H1 (cell line): ENCODE measurements at regions not wholly inside any gene's neighbourhood (a gene's known extent, or its start where the extent isn't known, plus 50 kb on each side); places are given as distances from the start of the nearest gene placed in this dataset.

Source experiments
- CTCF ChIA-PET: fragments of 300-600 bp; sonication (Branson Sonifier 250); formaldehyde crosslinking; loops from one replicate; lab custom pipeline; 2021; ENCODE audit not compliant: partially characterized antibody; lab: Charles Lee
- POLR2A ChIA-PET: fragments of 300-600 bp; sonication (Branson Sonifier 250); formaldehyde crosslinking; loops from one replicate; lab custom pipeline; 2021; ENCODE audit warnings: inconsistent platforms; ENCODE audit not compliant: partially characterized antibody; lab: Charles Lee
- DNase-seq, 2 experiments: peaks; one replicate each; pipeline versions ENCODE4 v3.0.0 to v3.0.0-alpha.2; 2010 to 2022; ENCODE audit warnings: low spot score in 2 of 2, low read depth in 1 of 2, mixed read lengths in 1 of 2
- FAIRE-seq: peaks from 2 replicates; lab custom pipeline; 2011; peaks lifted over from hg19 to GRCh38; lab: Jason Lieb, UNC
- H2AFZ ChIP-seq: 2 replicates; pipeline ENCODE4 v1.8.1; 2012; ENCODE audit warnings: low read length, inconsistent platforms
- H2AK5ac ChIP-seq: 2 replicates; pipeline ENCODE4 v1.6.1; 2013; ENCODE audit warnings: low read depth, low read length
- H2BK120ac ChIP-seq: replicated peaks from 2 replicates; pipeline ENCODE3; 2013; ENCODE audit warnings: low read depth, low read length, inconsistent platforms
- H2BK12ac ChIP-seq: 2 replicates; pipeline ENCODE4 v1.6.1; 2013; ENCODE audit warnings: low read depth, low read length
- H2BK15ac ChIP-seq: 2 replicates; pipeline ENCODE4 v1.6.1; 2013; ENCODE audit warnings: low read length
- H2BK20ac ChIP-seq: 2 replicates; pipeline ENCODE4 v1.6.1; 2013; ENCODE audit warnings: low read length
- H2BK5ac ChIP-seq: 2 replicates; pipeline ENCODE4 v1.6.1; 2013; ENCODE audit warnings: low read depth, low read length
- H3K14ac ChIP-seq: 2 replicates; pipeline ENCODE4 v1.6.1; 2013; ENCODE audit warnings: inconsistent platforms; ENCODE audit not compliant: insufficient read length
- H3K18ac ChIP-seq: 2 replicates; pipeline ENCODE4 v1.6.1; 2013; ENCODE audit warnings: low read length; ENCODE audit errors: extremely low read depth
- H3K23ac ChIP-seq: 2 replicates; pipeline ENCODE4 v1.6.1; 2013; ENCODE audit warnings: inconsistent platforms; ENCODE audit not compliant: insufficient read length
- H3K23me2 ChIP-seq: 2 replicates; pipeline ENCODE4 v1.6.1; 2013; ENCODE audit warnings: low read depth, low read length
- H3K27ac ChIP-seq: 2 replicates; pipeline ENCODE4 v1.6.1; 2011; ENCODE audit warnings: low read depth, low read length, inconsistent platforms
- H3K27me3 ChIP-seq, 4 experiments: replicated peaks in 1 of 4; 1 replicate in 1 of 4; 2 replicates in 3 of 4; pipeline versions ENCODE4 v1.6.1 to v1.8.1; 2011 to 2013; ENCODE audit warnings: low read length in 3 of 4, mild to moderate bottlenecking in 3 of 4, inconsistent platforms in 2 of 4, mixed read lengths in 2 of 4, moderate library complexity in 1 of 4; ENCODE audit not compliant: control insufficient read depth in 3 of 4, insufficient read depth in 3 of 4; ENCODE audit errors: extremely low read depth in 1 of 4
- H3K36me3 ChIP-seq, 4 experiments: 2 replicates each; pipeline versions ENCODE4 v1.6.1 to v1.8.1; 2011 to 2013; ENCODE audit warnings: mild to moderate bottlenecking in 4 of 4, low read length in 3 of 4, moderate library complexity in 2 of 4, control low read depth in 1 of 4, inconsistent platforms in 1 of 4; ENCODE audit not compliant: insufficient read depth in 4 of 4, control insufficient read depth in 2 of 4
- H3K4ac ChIP-seq: replicated peaks from 2 replicates; pipeline ENCODE3; 2013; ENCODE audit warnings: low read length, low read depth, mixed read lengths, inconsistent platforms; ENCODE audit not compliant: insufficient read length
- H3K4me1 ChIP-seq, 4 experiments: replicated peaks in 1 of 4; 1 replicate in 1 of 4; 2 replicates in 3 of 4; pipeline versions ENCODE4 v1.6.1 to v1.8.1; 2011 to 2013; ENCODE audit warnings: low read length in 3 of 4, inconsistent platforms in 2 of 4, mixed read lengths in 1 of 4; ENCODE audit not compliant: insufficient read depth in 4 of 4, control insufficient read depth in 3 of 4
- H3K4me2 ChIP-seq, 2 experiments: 2 replicates each; pipeline versions ENCODE4 v1.6.1 to v1.8.1; 2011 to 2013; ENCODE audit warnings: low read depth in 2 of 2, low read length in 2 of 2, control low read depth in 1 of 2, inconsistent platforms in 1 of 2, mild to moderate bottlenecking in 1 of 2; ENCODE audit not compliant: insufficient read depth in 1 of 2
- H3K4me3 ChIP-seq, 4 experiments: fragments of 200-600, 300-600 bp in 1 of 4; sonication (generic), shearing (Covaris generic), sonication (Bioruptor Twin) in 1 of 4; 2 replicates each; pipeline versions ENCODE4 v1.5.1 to v1.8.1; 2011 to 2016; ENCODE audit warnings: low read length in 4 of 4, low read depth in 3 of 4, control low read depth in 2 of 4, inconsistent platforms in 2 of 4, mild to moderate bottlenecking in 2 of 4, mixed read lengths in 1 of 4, moderate library complexity in 1 of 4; ENCODE audit not compliant: insufficient read depth in 2 of 4; ENCODE audit errors: extremely low read depth in 1 of 4
- H3K56ac ChIP-seq: replicated peaks from 2 replicates; pipeline ENCODE3; 2013; ENCODE audit warnings: low read depth, mild to moderate bottlenecking, mixed read lengths, low read length, inconsistent platforms; ENCODE audit not compliant: insufficient read length
- H3K79me1 ChIP-seq: 2 replicates; pipeline ENCODE4 v1.6.1; 2013; ENCODE audit warnings: low read depth, low read length, control low read depth
- H3K79me2 ChIP-seq, 2 experiments: 2 replicates each; pipeline versions ENCODE4 v1.6.1 to v1.8.1; 2012 to 2013; ENCODE audit warnings: low read length in 2 of 2, mild to moderate bottlenecking in 2 of 2, inconsistent platforms in 1 of 2; ENCODE audit not compliant: insufficient read depth in 2 of 2, control insufficient read depth in 1 of 2
- H3K9ac ChIP-seq, 4 experiments: replicated peaks in 1 of 4; 1 replicate in 1 of 4; 2 replicates in 3 of 4; pipeline versions ENCODE4 v1.6.1 to v1.8.1; 2011 to 2013; ENCODE audit warnings: low read depth in 3 of 4, low read length in 3 of 4, control low read depth in 2 of 4, mild to moderate bottlenecking in 2 of 4, moderate library complexity in 2 of 4, inconsistent platforms in 1 of 4; ENCODE audit errors: extremely low read depth in 1 of 4
- H3K9me3 ChIP-seq, 2 experiments: 2 replicates each; pipeline versions ENCODE4 v1.6.1 to v1.8.1; 2012 to 2013; ENCODE audit warnings: mild to moderate bottlenecking in 2 of 2, moderate library complexity in 2 of 2, control low read depth in 1 of 2, inconsistent platforms in 1 of 2, low read depth in 1 of 2, low read length in 1 of 2, mixed read lengths in 1 of 2; ENCODE audit not compliant: insufficient read depth in 2 of 2
- H4K20me1 ChIP-seq, 2 experiments: replicated peaks in 1 of 2; 2 replicates each; pipeline versions ENCODE3 to v1.8.1; 2011 to 2013; ENCODE audit warnings: inconsistent platforms in 2 of 2, low read length in 2 of 2, mild to moderate bottlenecking in 1 of 2; ENCODE audit not compliant: insufficient read depth in 2 of 2, control insufficient read depth in 1 of 2
- H4K5ac ChIP-seq: 2 replicates; pipeline ENCODE4 v1.6.1; 2013; ENCODE audit warnings: low read length, low read depth, mixed read lengths, inconsistent platforms; ENCODE audit not compliant: insufficient read length
- H4K8ac ChIP-seq: 2 replicates; pipeline ENCODE4 v1.8.0; 2013; ENCODE audit warnings: mild to moderate bottlenecking, moderate library complexity, low read length, inconsistent platforms; ENCODE audit not compliant: insufficient read depth; ENCODE audit errors: extremely low read depth
- H4K91ac ChIP-seq: replicated peaks from 2 replicates; pipeline ENCODE3; 2013; ENCODE audit warnings: low read length, mixed read lengths, inconsistent platforms; ENCODE audit not compliant: insufficient read length
- ASH2L ChIP-seq: fragments of 200-600, 300-600 bp; sonication (generic); IDR thresholded peaks from one replicate; pipeline ENCODE4 v1.7.1; 2017; ENCODE audit warnings: low read length
- HDAC2 ChIP-seq, 2 experiments: fragments of 300-600 bp in 1 of 2; sonication (generic) in 1 of 2; IDR thresholded peaks; 2 replicates each; pipeline ENCODE4 v1.6.1; 2011 to 2012; ENCODE audit warnings: low read depth in 2 of 2, low read length in 2 of 2, mild to moderate bottlenecking in 2 of 2, moderate library complexity in 2 of 2, borderline replicate concordance in 1 of 2, inconsistent platforms in 1 of 2
- KDM1A ChIP-seq: fragments of 200-600, 300-600 bp; sonication (generic); IDR thresholded peaks from 2 replicates; pipeline ENCODE4 v1.7.1; 2016; ENCODE audit warnings: mild to moderate bottlenecking, low read length, borderline replicate concordance
- MAFK ChIP-seq: IDR thresholded peaks from 2 replicates; pipeline ENCODE4 v1.6.1; 2012; ENCODE audit warnings: low read depth, mild to moderate bottlenecking, improper control_type of control experiment, low read length
- NANOG ChIP-seq: IDR thresholded peaks from 2 replicates; pipeline ENCODE4 v1.6.1; 2011; ENCODE audit warnings: low read length, low read depth, mild to moderate bottlenecking, inconsistent platforms; ENCODE audit not compliant: insufficient read depth, poor library complexity, severe bottlenecking
- POU5F1 ChIP-seq: IDR thresholded peaks from 2 replicates; pipeline ENCODE4 v1.6.1; 2011; ENCODE audit warnings: low read depth, mild to moderate bottlenecking, low read length, moderate library complexity
- SIX5 ChIP-seq: IDR thresholded peaks from 2 replicates; pipeline ENCODE4 v1.6.1; 2011; ENCODE audit warnings: mild to moderate bottlenecking, low read depth, low read length
- SP2 ChIP-seq: IDR thresholded peaks from 2 replicates; pipeline ENCODE4 v1.6.1; 2012; ENCODE audit warnings: mild to moderate bottlenecking, low read length, inconsistent platforms
- WGBS, 2 experiments: shearing (Covaris generic) in 1 of 2; methylation state at CpG; one replicate each; pipeline versions ENCODE4 v1.1.6 to v1.1.7; 2013 to 2015; ENCODE audit warnings: low lambda C conversion rate in 2 of 2, mixed read lengths in 2 of 2, inconsistent platforms in 1 of 2, low coverage in 1 of 2, missing lambda C conversion rate in 1 of 2; ENCODE audit not compliant: insufficient replicate concordance in 2 of 2, insufficient coverage in 1 of 2, insufficient read length in 1 of 2; ENCODE audit errors: extremely low coverage in 1 of 2, missing lambda C conversion rate in 1 of 2; 5-methylcytosine and 5-hydroxymethylcytosine counted together

DNA sequence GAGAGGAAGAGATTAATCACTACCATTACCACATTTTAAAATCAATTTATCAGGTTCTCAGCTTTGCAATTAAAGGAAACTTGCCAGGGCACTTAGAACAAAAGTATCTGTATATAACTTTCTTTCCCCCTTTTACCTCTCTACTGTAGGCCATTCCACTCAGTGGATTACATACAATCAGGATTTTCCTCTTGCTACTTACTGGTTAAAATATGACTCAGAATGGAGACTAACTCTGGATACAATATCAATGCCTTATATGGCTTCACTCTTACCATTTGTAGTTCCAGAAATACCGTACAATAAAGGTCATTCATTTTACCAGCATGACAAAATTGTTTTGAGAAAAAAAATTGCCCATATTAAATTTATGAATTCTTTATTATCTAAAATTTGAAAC, 706.8 kb downstream of the KCNA4 start:
- no peaks in the 10 kb centered on the region for H3K23me2 ChIP-seq
- WGBS, 2 experiments = 93% methylated on average over 1 of the region's 1 CpG; no CpG with 5 or more reads in 1 of the 2 experiments
- H3K27ac ChIP-seq = no peak overlapping the region
- H2BK15ac ChIP-seq = no peak overlapping the region
- POLR2A ChIA-PET = no interaction called here
- H3K9me3 ChIP-seq = no peaks in the 10 kb centered on the region
- no peak overlapping the region for H3K9ac ChIP-seq
- H3K79me1 ChIP-seq = no peaks in the 10 kb centered on the region
- H3K79me2 ChIP-seq = no peaks in the 10 kb centered on the region
- H2BK5ac ChIP-seq = no peak overlapping the region
- no peak overlapping the region for H3K56ac ChIP-seq
- no peak for TF ChIP-seq NANOG
- no peak for TF ChIP-seq SIX5
- TF ChIP-seq KDM1A = no peak
- no peak for TF ChIP-seq HDAC2 (IDR thresholded peaks at IDR 0.05; ENCODE audit: borderline replicate concordance in 1 of 2, low read depth in 2 of 2, low read length in 2 of 2)
- TF ChIP-seq MAFK = no peak
- no peak for TF ChIP-seq ASH2L
- no peak for TF ChIP-seq POU5F1
- no peak for TF ChIP-seq SP2
- TF ChIP-seq, all 59 proteins: peak for 0
- Histone ChIP-seq H3K4me2 (no peak overlapping the region), H3K23ac (no peak overlapping the region), H3K4ac (no peak overlapping the region), H2BK20ac (no peak overlapping the region), H3K36me3 (no peaks in the 10 kb centered on the region), H2AFZ (no peak overlapping the region), H3K14ac (no peak overlapping the region), H2BK120ac (no peak overlapping the region), H2BK12ac (no peak overlapping the region), H2AK5ac (no peak overlapping the region), H3K27me3 (no peaks in the 10 kb centered on the region), H3K4me3 (no peak overlapping the region), H4K91ac (no peak overlapping the region), H4K5ac (no peak overlapping the region), H3K4me1 (no peaks in the 10 kb centered on the region), H3K18ac (no peak overlapping the region), H4K8ac (no peak overlapping the region), H4K20me1 (no peaks in the 10 kb centered on the region)
- FAIRE-seq (no peak), DNase-seq (no peak)
- CTCF ChIA-PET = no interaction called here
